IMR-90 (cell line): ENCODE measurements at regions not wholly inside any gene's neighbourhood (a gene's known extent, or its start where the extent isn't known, plus 50 kb on each side); places are given as distances from the start of the nearest gene placed in this dataset.

ENCODE experiments used
- ATAC-seq: fragments of 200-7000 bp; cut with Tn5 transposase; 2 replicates; pipeline ENCODE4 v1.9.1; 2020; ENCODE audit warnings: low read depth, mild to moderate bottlenecking, moderate library complexity
- BruUV-seq: library from RNA; stranded (reverse); fragments of 400-500 nt; replicated peaks from 2 replicates; lab custom pipeline; 2021; lab: Mats Ljungman, UMichigan
- CTCF ChIA-PET: fragments of 300-600 bp; formaldehyde crosslinking; extraction: SDS; loops from one replicate; lab custom pipeline; 2021; ENCODE audit warnings: antibody characterized with exemption; lab: Yijun Ruan, JAX
- POLR2A ChIA-PET: fragments of 300-600 bp; sonication (Branson Sonifier 250); formaldehyde crosslinking; loops from one replicate; lab custom pipeline; 2022; ENCODE audit warnings: antibody characterized with exemption; ENCODE audit not compliant: unreplicated experiment; lab: Charles Lee
- DNase-seq: peaks from one replicate; pipeline ENCODE4 v3.0.0; 2013
- H2AFZ ChIP-seq: replicated peaks from 2 replicates; pipeline ENCODE3; 2013; ENCODE audit warnings: low read length, mild to moderate bottlenecking; ENCODE audit not compliant: poor library complexity
- H2AK5ac ChIP-seq: 2 replicates; pipeline ENCODE4 v1.6.1; 2013; ENCODE audit warnings: low read depth, low read length, inconsistent platforms
- H2AK9ac ChIP-seq: replicated peaks from 2 replicates; pipeline ENCODE3; 2013; ENCODE audit warnings: mild to moderate bottlenecking, low read depth, low read length, moderate library complexity; ENCODE audit not compliant: poor library complexity
- H2BK120ac ChIP-seq: 2 replicates; pipeline ENCODE4 v1.6.1; 2013; ENCODE audit warnings: low read depth, low read length, inconsistent platforms
- H2BK15ac ChIP-seq: 3 replicates; pipeline ENCODE4 v1.6.1; 2013; ENCODE audit warnings: low read depth, low read length, inconsistent platforms
- H2BK20ac ChIP-seq: 2 replicates; pipeline ENCODE4 v1.6.1; 2013; ENCODE audit warnings: low read depth, mild to moderate bottlenecking, inconsistent platforms, low read length, moderate library complexity
- H2BK5ac ChIP-seq: 2 replicates; pipeline ENCODE4 v1.6.1; 2013; ENCODE audit warnings: mild to moderate bottlenecking, low read depth, low read length, inconsistent platforms; ENCODE audit not compliant: poor library complexity, severe bottlenecking
- H3K14ac ChIP-seq: replicated peaks from 2 replicates; pipeline ENCODE4 v1.6.1; 2013; ENCODE audit warnings: low read depth, low read length, inconsistent platforms
- H3K18ac ChIP-seq: 2 replicates; pipeline ENCODE4 v1.6.1; 2013; ENCODE audit warnings: low read depth, low read length, control low read depth
- H3K23ac ChIP-seq: 2 replicates; pipeline ENCODE4 v1.6.1; 2013; ENCODE audit warnings: low read depth, low read length, inconsistent platforms
- H3K27ac ChIP-seq: 2 replicates; pipeline ENCODE4 v1.5.1; 2013; ENCODE audit warnings: mild to moderate bottlenecking, control low read depth, low read length; ENCODE audit not compliant: insufficient read depth
- H3K27me3 ChIP-seq: 2 replicates; pipeline ENCODE4 v1.6.1; 2013; ENCODE audit warnings: low read length; ENCODE audit not compliant: control insufficient read depth, insufficient read depth
- H3K36me3 ChIP-seq: 2 replicates; pipeline ENCODE4 v1.6.1; 2013; ENCODE audit warnings: low read length, mixed read lengths; ENCODE audit not compliant: control insufficient read depth, insufficient read depth
- H3K4ac ChIP-seq: 2 replicates; pipeline ENCODE4 v1.6.1; 2013; ENCODE audit warnings: low read depth, low read length, inconsistent platforms
- H3K4me1 ChIP-seq: 2 replicates; pipeline ENCODE4 v1.6.1; 2013; ENCODE audit warnings: low read length, mixed read lengths; ENCODE audit not compliant: control insufficient read depth, insufficient read depth
- H3K4me2 ChIP-seq: 2 replicates; pipeline ENCODE4 v1.6.1; 2013; ENCODE audit warnings: low read depth, mild to moderate bottlenecking, control low read depth, low read length, moderate library complexity
- H3K4me3 ChIP-seq: 2 replicates; pipeline ENCODE4 v1.5.1; 2013; ENCODE audit warnings: low read depth, mild to moderate bottlenecking, control low read depth, low read length, moderate library complexity; ENCODE audit not compliant: insufficient read depth
- H3K56ac ChIP-seq: 2 replicates; pipeline ENCODE4 v1.6.1; 2013; ENCODE audit warnings: low read length, inconsistent platforms; ENCODE audit not compliant: insufficient read depth; ENCODE audit errors: extremely low read depth
- H3K79me1 ChIP-seq, 2 experiments: 2 replicates each; pipeline ENCODE4 v1.6.1; 2013; ENCODE audit warnings: low read length in 2 of 2, inconsistent platforms in 1 of 2, low read depth in 1 of 2
- H3K9ac ChIP-seq: 2 replicates; pipeline ENCODE4 v1.6.1; 2013; ENCODE audit warnings: low read depth, low read length, control low read depth
- H3K9me1 ChIP-seq: 2 replicates; pipeline ENCODE4 v1.6.1; 2013; ENCODE audit warnings: low read length, inconsistent platforms; ENCODE audit not compliant: insufficient read depth
- H3K9me3 ChIP-seq: 2 replicates; pipeline ENCODE4 v1.6.1; 2013; ENCODE audit warnings: low read length; ENCODE audit not compliant: control insufficient read depth, insufficient read depth
- H4K20me1 ChIP-seq: 2 replicates; pipeline ENCODE4 v1.6.1; 2013; ENCODE audit warnings: low read length, inconsistent platforms; ENCODE audit not compliant: insufficient read depth
- H4K5ac ChIP-seq: 2 replicates; pipeline ENCODE4 v1.6.1; 2013; ENCODE audit warnings: mild to moderate bottlenecking, low read depth, low read length, control low read depth
- H4K8ac ChIP-seq, 2 experiments: 2 replicates each; pipeline ENCODE4 v1.6.1; 2013; ENCODE audit warnings: low read depth in 2 of 2, low read length in 2 of 2, control low read depth in 1 of 2, inconsistent platforms in 1 of 2
- H4K91ac ChIP-seq: 2 replicates; pipeline ENCODE4 v1.6.1; 2013; ENCODE audit warnings: low read depth, low read length, inconsistent platforms; ENCODE audit not compliant: insufficient read depth
- SMC3 ChIP-seq: fragments of 150-350 bp; IDR thresholded peaks from 2 replicates; pipeline ENCODE4 v1.6.1; 2016; ENCODE audit warnings: low read depth, mild to moderate bottlenecking, antibody characterized with exemption, low read length, moderate library complexity
- WGBS, 2 experiments: methylation state at CpG; one replicate each; pipeline versions ENCODE4 v1.1.5 to v1.1.7; 2013; ENCODE audit warnings: missing lambda C conversion rate in 2 of 2; ENCODE audit not compliant: insufficient read length in 1 of 2; ENCODE audit errors: extremely low coverage in 2 of 2; 5-methylcytosine and 5-hydroxymethylcytosine counted together
- dilution Hi-C: fragments of 300-500 bp; cut with HindIII; formaldehyde crosslinking; loops from one replicate; pipeline ENCODE4 v1.14.3; 2018; ENCODE audit warnings: low sequenced_read_pairs; ENCODE audit not compliant: unreplicated experiment
- in situ Hi-C: fragments of 300-500 bp; cut with MboI; formaldehyde crosslinking; loops from 3 replicates; pipeline ENCODE4 v1.14.3; 2019; ENCODE audit warnings: low sequenced_read_pairs, inconsistent platforms, mixed read lengths
- intact Hi-C: fragments of 100-400 bp; cut with micrococcal nuclease; formaldehyde crosslinking; loops from 2 replicates; pipeline ENCODE4 v1.10.0; 2022
- TF ChIP-seq, protein P1 (sequence below): fragments of 150-350 bp; IDR thresholded peaks from 2 replicates; pipeline ENCODE4 v1.6.1; 2016; ENCODE audit warnings: low read depth, mild to moderate bottlenecking, low read length, moderate library complexity, borderline replicate concordance

DNA sequence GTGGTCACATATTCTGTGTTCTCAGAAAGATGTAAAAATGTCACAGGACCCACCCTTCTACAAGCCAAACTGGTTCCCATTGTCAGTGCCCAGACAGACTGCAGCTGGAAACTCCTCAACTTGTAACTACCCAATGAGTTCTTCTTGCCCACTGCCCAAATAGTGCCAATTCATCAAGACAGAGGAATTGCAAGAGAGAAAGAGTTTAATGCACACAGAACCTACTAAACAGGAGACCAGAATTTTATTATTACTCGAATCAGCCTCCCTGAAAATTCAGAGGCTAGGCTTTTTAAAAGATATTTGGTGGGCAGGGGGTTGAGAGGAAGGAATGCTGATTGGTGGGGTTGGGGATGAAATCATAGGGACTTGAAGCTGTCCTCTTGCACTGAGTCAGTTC, 184.1 kb downstream of the URB2 start:
- Histone ChIP-seq H3K23ac (no peak overlapping the region), H2BK15ac (no peak overlapping the region), H2BK20ac (no peak overlapping the region), H3K56ac (no peak overlapping the region), H2AK9ac (no peak overlapping the region), H3K14ac (no peak overlapping the region), H4K20me1 (no peaks in the 10 kb centered on the region), H3K27me3 (no peaks in the 10 kb centered on the region), H4K8ac (no peak overlapping the region), H3K36me3 (no peaks in the 10 kb centered on the region), H3K27ac (no peak overlapping the region), H3K79me1 (no peaks in the 10 kb centered on the region), H2AFZ (no peak overlapping the region), H3K9ac (no peak overlapping the region), H3K4me1 (no peaks in the 10 kb centered on the region), H3K18ac (no peak overlapping the region), H2BK120ac (no peak overlapping the region), H4K91ac (no peak overlapping the region), H3K4me2 (no peak overlapping the region), H2BK5ac (no peak overlapping the region), H2AK5ac (no peak overlapping the region), H3K9me1 (no peaks in the 10 kb centered on the region), H3K4me3 (no peak overlapping the region), H3K9me3 (peaks cover 7% of the 10 kb centered on the region), H3K4ac (no peak overlapping the region), H4K5ac (no peak overlapping the region)
- dilution Hi-C loops (no loop called here), in situ Hi-C loops (no loop called here), intact Hi-C loops (no loop called here)
- DNase-seq (no peak), ATAC-seq (no peak)
- CTCF ChIA-PET, result no interaction called here
- BruUV-seq, result no TSS peak
- WGBS, 2 experiments, result no CpG with 5 or more reads among the region's 1 CpG
- POLR2A ChIA-PET, result no interaction called here
- TF ChIP-seq, protein P1, sequence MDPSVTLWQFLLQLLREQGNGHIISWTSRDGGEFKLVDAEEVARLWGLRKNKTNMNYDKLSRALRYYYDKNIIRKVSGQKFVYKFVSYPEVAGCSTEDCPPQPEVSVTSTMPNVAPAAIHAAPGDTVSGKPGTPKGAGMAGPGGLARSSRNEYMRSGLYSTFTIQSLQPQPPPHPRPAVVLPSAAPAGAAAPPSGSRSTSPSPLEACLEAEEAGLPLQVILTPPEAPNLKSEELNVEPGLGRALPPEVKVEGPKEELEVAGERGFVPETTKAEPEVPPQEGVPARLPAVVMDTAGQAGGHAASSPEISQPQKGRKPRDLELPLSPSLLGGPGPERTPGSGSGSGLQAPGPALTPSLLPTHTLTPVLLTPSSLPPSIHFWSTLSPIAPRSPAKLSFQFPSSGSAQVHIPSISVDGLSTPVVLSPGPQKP, result no peak
- TF ChIP-seq SMC3, result no peak
